T-helper 17 cell (primary cell): ENCODE measurements at regions not wholly inside any gene's neighbourhood (a gene's known extent, or its start where the extent isn't known, plus 50 kb on each side); places are given as distances from the start of the nearest gene placed in this dataset.
"Not testable (repeated sequence)": the region's sequence is repeated elsewhere in the genome, so short reads cannot be mapped to it uniquely, and the experiment has no call there.

ENCODE experiments used
- ATAC-seq: fragments of 150-1000 bp; cut with Tn5 transposase; 2 replicates; pipeline ENCODE4 v1.10.0; 2021; ENCODE audit warnings: mild to moderate bottlenecking, moderate library complexity
- DNase-seq, 3 donors: peaks; one replicate each; pipeline versions ENCODE4 v3.0.0 to v3.0.0-alpha.2; 2020 to 2021
- H3K9me3 ChIP-seq: one replicate; pipeline ENCODE4 v1.7.0; 2013; ENCODE audit warnings: low read length, mild to moderate bottlenecking; ENCODE audit not compliant: control insufficient read depth, poor library complexity, severe bottlenecking
- H3K27ac Mint-ChIP-seq: one replicate; pipeline ENCODE4 v1.8.0; 2022; ENCODE audit warnings: mild to moderate bottlenecking, moderate library complexity, mixed read lengths
- H3K27me3 Mint-ChIP-seq: one replicate; pipeline ENCODE4 v1.8.0; 2022; ENCODE audit warnings: mixed read lengths
- H3K36me3 Mint-ChIP-seq: one replicate; pipeline ENCODE4 v1.8.0; 2022; ENCODE audit warnings: low read depth, mixed read lengths
- H3K4me1 Mint-ChIP-seq: one replicate; pipeline ENCODE4 v1.8.0; 2022; ENCODE audit warnings: mild to moderate bottlenecking, mixed read lengths
- H3K4me3 Mint-ChIP-seq: one replicate; pipeline ENCODE4 v1.8.0; 2022; ENCODE audit warnings: mild to moderate bottlenecking, moderate library complexity, mixed read lengths

DNA sequence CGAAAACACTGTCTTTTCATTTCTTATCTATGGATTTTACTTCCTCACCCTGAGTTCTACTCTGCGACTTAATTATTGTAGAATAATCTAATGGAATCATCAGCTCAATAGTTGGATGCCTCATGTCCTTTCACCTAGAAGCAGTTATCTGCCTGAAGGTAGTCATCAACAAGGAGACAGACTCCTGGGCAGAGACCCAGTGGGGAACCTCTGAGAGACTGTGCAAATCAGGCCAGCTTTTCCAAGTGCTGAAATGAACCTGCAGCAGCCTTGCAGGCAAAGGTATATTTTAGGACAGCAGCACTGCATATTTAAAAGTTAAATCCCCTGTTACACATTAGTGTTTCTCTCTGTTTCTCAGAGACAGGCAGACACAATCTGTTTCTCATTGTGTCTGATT, 99.7 kb upstream of the STMND1 start:
- Mint-ChIP-seq H3K36me3 (peaks cover 2% of the 10 kb centered on the region), H3K27ac (no peak overlapping the region), H3K27me3 (peaks cover 39% of the 10 kb centered on the region), H3K4me3 (no peak overlapping the region), H3K4me1 (no peaks in the 10 kb centered on the region)
- no peaks in the 10 kb centered on the region for H3K9me3 ChIP-seq
- no peak for ATAC-seq
- DNase-seq: no peak

DNA sequence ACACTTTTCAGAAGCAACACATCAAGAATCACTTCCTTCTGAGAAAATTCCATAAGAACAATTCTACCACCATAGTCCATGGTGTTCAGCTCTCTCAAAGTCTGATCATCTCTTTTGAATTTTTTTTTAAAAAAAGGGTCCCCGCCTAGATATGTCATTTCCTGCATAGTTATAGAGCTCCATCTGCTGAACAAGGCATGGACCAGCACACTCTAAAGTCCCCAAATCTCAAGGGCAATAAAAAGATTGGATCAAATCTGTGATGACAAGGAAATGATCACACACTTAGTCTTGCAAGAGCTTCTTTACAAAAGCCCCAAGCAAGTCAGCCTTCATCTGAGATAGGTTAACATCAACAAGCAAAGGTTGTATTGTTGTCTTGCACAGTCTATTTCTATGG, 100.7 kb upstream of the STMND1 start:
- H3K36me3 Mint-ChIP-seq: peaks cover 2% of the 10 kb centered on the region
- H3K27me3 Mint-ChIP-seq: peaks cover 45% of the 10 kb centered on the region
- ATAC-seq: no peak
- no peak for DNase-seq
- H3K4me3 Mint-ChIP-seq: no peak overlapping the region
- no peaks in the 10 kb centered on the region for H3K4me1 Mint-ChIP-seq
- no peaks in the 10 kb centered on the region for H3K9me3 ChIP-seq
- no peak overlapping the region for H3K27ac Mint-ChIP-seq

GRCh38 chr6:16999491-17000436, 102.1 kb upstream of the STMND1 start:
- H3K27me3 Mint-ChIP-seq: peaks cover 37% of the 10 kb centered on the region
- H3K9me3 ChIP-seq: no peaks in the 10 kb centered on the region
- H3K36me3 Mint-ChIP-seq: peaks cover 7% of the 10 kb centered on the region
- no peak overlapping the region for H3K4me3 Mint-ChIP-seq
- no peaks in the 10 kb centered on the region for H3K4me1 Mint-ChIP-seq
- no peak overlapping the region for H3K27ac Mint-ChIP-seq
- DNase-seq (no peak), ATAC-seq (no peak)

GRCh38 chr6:16998461-16998860, 103.4 kb upstream of the STMND1 start:
- H3K27me3 Mint-ChIP-seq: peaks cover 35% of the 10 kb centered on the region
- ATAC-seq (no peak), DNase-seq (no peak)
- H3K4me3 Mint-ChIP-seq: no peak overlapping the region
- H3K4me1 Mint-ChIP-seq: no peaks in the 10 kb centered on the region
- H3K9me3 ChIP-seq: no peaks in the 10 kb centered on the region
- peaks cover 7% of the 10 kb centered on the region for H3K36me3 Mint-ChIP-seq
- no peak overlapping the region for H3K27ac Mint-ChIP-seq

- Mint-ChIP-seq H3K4me3 (no peak overlapping the region), H3K36me3 (peaks cover 7% of the 10 kb centered on the region), H3K27me3 (peaks cover 13% of the 10 kb centered on the region), H3K27ac (no peak overlapping the region), H3K4me1 (no peaks in the 10 kb centered on the region)
- no peaks in the 10 kb centered on the region for H3K9me3 ChIP-seq
- DNase-seq: no peak
- no peak for ATAC-seq
These were observed 106.2 kb upstream of the STMND1 start for GRCh38 chr6:16995511-16996250.

DNA sequence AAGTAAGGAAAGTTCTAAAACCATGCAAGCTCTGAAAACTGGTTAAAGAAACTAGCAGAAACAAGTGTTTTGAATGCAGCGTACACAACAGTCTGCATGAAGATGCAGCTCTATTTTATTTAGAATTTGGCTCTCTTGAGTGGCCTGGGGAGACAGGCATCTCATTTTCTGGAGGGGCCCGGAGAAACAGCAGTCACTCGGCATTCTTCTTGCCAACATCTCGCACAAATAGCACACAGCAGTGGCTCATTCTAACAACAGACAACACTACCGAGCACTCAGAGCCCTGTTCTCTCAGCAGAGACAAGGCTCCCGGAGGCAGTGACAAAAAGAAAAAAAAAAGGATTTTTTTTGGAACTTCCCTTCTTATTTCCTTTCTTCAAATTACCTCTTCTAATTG, 108.5 kb upstream of the STMND1 start:
- Mint-ChIP-seq H3K4me1 (no peaks in the 10 kb centered on the region), H3K27me3 (peaks cover 6% of the 10 kb centered on the region), H3K4me3 (no peak overlapping the region), H3K27ac (no peak overlapping the region), H3K36me3 (peaks cover 6% of the 10 kb centered on the region)
- ATAC-seq (no peak), DNase-seq (no peak)
- no peaks in the 10 kb centered on the region for H3K9me3 ChIP-seq

- DNase-seq (no peak), ATAC-seq (no peak)
- Mint-ChIP-seq H3K27ac (no peak overlapping the region), H3K4me3 (no peak overlapping the region), H3K27me3 (peaks cover 6% of the 10 kb centered on the region), H3K4me1 (no peaks in the 10 kb centered on the region), H3K36me3 (peaks cover 5% of the 10 kb centered on the region)
- no peaks in the 10 kb centered on the region for H3K9me3 ChIP-seq
These were observed 109.7 kb upstream of the STMND1 start for GRCh38 chr6:16991981-16992629.

DNA sequence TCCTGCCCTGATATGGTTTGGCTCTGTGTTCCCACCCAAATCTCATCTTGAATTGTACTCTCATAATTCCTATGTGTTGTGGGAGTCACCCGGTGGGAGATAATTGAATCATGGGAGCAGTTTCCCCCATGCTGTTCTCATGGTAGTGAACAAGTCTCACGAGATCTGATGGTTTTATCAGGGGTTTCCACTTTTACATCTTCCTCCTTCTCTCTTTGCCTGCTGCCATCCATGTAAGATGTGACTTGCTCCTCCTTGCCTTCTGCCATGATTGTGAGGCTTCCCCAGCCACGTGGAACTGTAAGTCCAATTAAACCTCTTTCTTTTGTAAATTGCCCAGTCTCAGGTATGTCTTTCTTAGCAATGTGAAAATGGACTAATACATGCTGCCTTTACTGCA, 111.9 kb upstream of the STMND1 start:
- H3K36me3 Mint-ChIP-seq, H3K27me3 Mint-ChIP-seq, H3K9me3 ChIP-seq, H3K4me1 Mint-ChIP-seq, H3K27ac Mint-ChIP-seq, DNase-seq, ATAC-seq, H3K4me3 Mint-ChIP-seq: not testable (repeated sequence)

DNA sequence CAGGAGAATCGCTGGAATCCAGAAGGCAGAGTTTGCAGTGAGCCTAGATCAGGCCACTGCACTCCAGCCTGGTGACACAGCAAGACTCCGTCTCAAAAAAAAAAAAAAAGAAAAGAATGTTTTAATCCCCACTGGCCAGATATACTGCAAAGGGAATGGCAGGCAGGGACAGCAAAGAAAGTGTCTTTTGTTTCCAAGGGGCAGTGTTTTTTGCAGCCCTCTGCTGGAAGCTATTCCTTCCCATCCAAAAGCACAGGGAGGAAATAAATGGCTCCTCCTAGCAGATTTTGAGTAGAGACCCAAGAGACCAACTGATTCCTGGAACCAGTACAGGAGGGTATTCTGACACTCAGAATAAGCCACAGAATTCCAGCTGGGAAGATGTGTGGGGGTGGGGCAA, 112.5 kb upstream of the STMND1 start:
- no peaks in the 10 kb centered on the region for H3K36me3 Mint-ChIP-seq

GRCh38 chr6:16987996-16988395, 113.9 kb upstream of the STMND1 start:
- H3K4me1 Mint-ChIP-seq: no peaks in the 10 kb centered on the region
- H3K4me3 Mint-ChIP-seq: no peak overlapping the region
- ATAC-seq (no peak), DNase-seq (no peak)
- H3K27me3 Mint-ChIP-seq: peaks cover 23% of the 10 kb centered on the region
- no peaks in the 10 kb centered on the region for H3K36me3 Mint-ChIP-seq
- H3K9me3 ChIP-seq: no peaks in the 10 kb centered on the region
- H3K27ac Mint-ChIP-seq: no peak overlapping the region

More for the DNA sequence above, 112.5 kb upstream of the STMND1 start:
- no peaks in the 10 kb centered on the region for H3K9me3 ChIP-seq
- Mint-ChIP-seq H3K4me3 (no peak overlapping the region), H3K27ac (no peak overlapping the region), H3K27me3 (peaks cover 14% of the 10 kb centered on the region), H3K4me1 (no peaks in the 10 kb centered on the region)
- DNase-seq (no peak), ATAC-seq (no peak)

DNA sequence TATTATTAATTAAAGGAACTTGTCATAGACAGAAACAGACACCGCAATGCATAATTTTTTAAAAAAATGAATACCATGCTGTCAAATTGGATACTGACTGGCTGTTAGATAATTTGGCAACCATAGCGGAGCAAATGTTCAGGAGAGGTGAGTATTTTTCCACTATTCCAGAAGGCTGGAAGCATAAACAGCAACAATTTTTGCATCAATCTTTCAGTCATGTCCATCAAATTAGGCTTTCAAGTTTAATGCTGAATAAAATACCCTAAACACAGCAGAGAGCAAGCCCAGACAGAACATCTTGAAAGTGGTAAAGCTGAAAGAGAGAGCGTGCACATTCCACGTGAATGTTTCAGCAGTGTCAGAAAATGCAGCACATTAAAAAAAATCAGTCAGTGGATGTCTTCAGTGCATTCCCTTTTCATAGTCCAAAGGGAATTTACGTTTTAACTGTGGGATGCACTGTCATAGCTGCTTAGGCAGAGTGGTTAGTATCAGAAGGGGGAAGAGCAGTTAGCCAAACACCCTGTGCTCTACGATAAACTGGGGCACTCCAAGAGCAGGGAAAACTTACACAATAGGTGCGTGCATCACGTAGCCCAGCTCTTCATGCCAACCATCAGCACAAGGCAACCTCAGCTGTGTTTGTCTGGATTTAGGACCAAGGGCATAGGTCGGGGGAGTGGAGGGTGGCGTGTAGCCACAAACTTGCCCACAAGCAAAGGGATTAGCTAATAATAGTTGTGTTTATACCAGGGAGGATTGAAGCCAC, 116.2 kb upstream of the STMND1 start:
- no peaks in the 10 kb centered on the region for H3K9me3 ChIP-seq
- no peak for DNase-seq
- ATAC-seq: no peak
- Mint-ChIP-seq H3K36me3 (no peaks in the 10 kb centered on the region), H3K4me1 (no peaks in the 10 kb centered on the region), H3K27ac (no peak overlapping the region), H3K27me3 (peaks cover 27% of the 10 kb centered on the region), H3K4me3 (no peak overlapping the region)

DNA sequence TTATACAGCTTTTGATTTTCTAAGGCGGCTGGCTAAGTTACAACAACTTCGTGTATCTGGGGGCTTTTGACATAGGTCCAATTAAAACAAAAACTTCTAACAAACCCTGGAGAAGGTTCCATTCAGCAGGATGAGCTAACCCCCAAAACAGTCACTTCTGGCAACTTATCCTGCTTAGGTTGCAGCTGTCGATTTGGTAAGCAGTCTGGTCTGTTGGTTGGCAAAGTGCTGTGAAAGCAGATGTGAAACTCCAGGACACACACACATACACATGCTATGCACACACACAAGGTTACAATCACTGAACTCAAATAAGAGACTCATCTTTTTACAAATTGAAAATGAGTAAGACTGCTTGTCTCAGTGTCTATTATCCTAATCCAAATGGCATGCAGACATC, 119.0 kb upstream of the STMND1 start:
- Mint-ChIP-seq H3K27ac (no peak overlapping the region), H3K36me3 (peaks cover 2% of the 10 kb centered on the region), H3K27me3 (peaks cover 50% of the 10 kb centered on the region), H3K4me3 (no peak overlapping the region), H3K4me1 (no peaks in the 10 kb centered on the region)
- H3K9me3 ChIP-seq: no peaks in the 10 kb centered on the region
- no peak for ATAC-seq
- no peak for DNase-seq
